Esophagus squamous epithelium (tissue), 5 donors: ENCODE measurements at regions not wholly inside any gene's neighbourhood (a gene's known extent, or its start where the extent isn't known, plus 50 kb on each side); places are given as distances from the start of the nearest gene placed in this dataset.
"Not testable (repeated sequence)": the region's sequence is repeated elsewhere in the genome, so short reads cannot be mapped to it uniquely, and the experiment has no call there.

Experiments used
- DNase-seq: peaks from one replicate; lab custom pipeline; 2025; lab: John Stamatoyannopoulos, UW
- H3K27ac ChIP-seq, 4 donors: fragments of 200-600 bp; sonication (generic); one replicate each; pipeline ENCODE4 v1.5.1; 2016 to 2019; ENCODE audit warnings: mild to moderate bottlenecking in 1 of 4
- H3K27me3 ChIP-seq, 4 donors: fragments of 200-600 bp; sonication (generic); 1 replicate in 3 of 4; 2 replicates in 1 of 4; pipeline versions ENCODE4 v1.5.1 to v1.6.0; 2017 to 2021; ENCODE audit warnings: antibody characterized with exemption in 1 of 4
- H3K36me3 ChIP-seq, 3 donors: fragments of 200-600 bp; sonication (generic); one replicate each; pipeline ENCODE4 v1.5.1; 2016 to 2019
- H3K4me1 ChIP-seq, 3 donors: fragments of 200-600 bp; sonication (generic); one replicate each; pipeline ENCODE4 v1.5.1; 2017 to 2019
- H3K4me3 ChIP-seq, 4 donors: fragments of 200-600 bp; sonication (generic); 1 replicate in 3 of 4; 2 replicates in 1 of 4; pipeline ENCODE4 v1.5.1; 2016 to 2019; ENCODE audit warnings: mild to moderate bottlenecking in 2 of 4, moderate library complexity in 1 of 4
- H3K9me3 ChIP-seq, 3 donors: fragments of 200-600 bp; sonication (generic); one replicate each; pipeline ENCODE4 v1.5.1; 2016 to 2019
- POLR2A ChIP-seq, 4 donors: fragments of 450-650 bp; IDR thresholded peaks; one replicate each; pipeline ENCODE4 v1.6.1; 2017; ENCODE audit warnings: antibody characterized with exemption in 4 of 4, mild to moderate bottlenecking in 4 of 4, moderate library complexity in 3 of 4
- WGBS, 2 donors: methylation state at CpG; one replicate each; pipeline ENCODE4 v1.1.5; 2018; 5-methylcytosine and 5-hydroxymethylcytosine counted together
- intact Hi-C: fragments of 100-400 bp; cut with DNase I; formaldehyde crosslinking; loops from one replicate; pipeline ENCODE4 v1.15.0; 2022
- TF ChIP-seq, protein P1 (sequence below), 6 experiments: fragments of 450-650 bp in 4 of 6; fragments of 200-600 bp in 2 of 6; sonication (generic) in 2 of 6; IDR thresholded peaks; one replicate each; pipeline ENCODE4 v1.5.1; 2016 to 2019; ENCODE audit warnings: antibody characterized with exemption in 6 of 6, mild to moderate bottlenecking in 4 of 6, moderate library complexity in 4 of 6
- donor health status: DM: yes; HTN: yes; CAD: no.

GRCh38 chr14:34381304-34381703 is 80.7 kb downstream of the SPTSSA start:
- H3K27ac ChIP-seq, H3K4me3 ChIP-seq, H3K9me3 ChIP-seq, H3K36me3 ChIP-seq, intact Hi-C loops, DNase-seq, H3K27me3 ChIP-seq: not testable (repeated sequence)
- WGBS, 2 donors: 87 to 100% methylated on average over 2 of the region's 2 CpGs
- peaks cover 0 to 19% (median 4%) of the 10 kb centered on the region in 3 donors for H3K4me1 ChIP-seq

DNA sequence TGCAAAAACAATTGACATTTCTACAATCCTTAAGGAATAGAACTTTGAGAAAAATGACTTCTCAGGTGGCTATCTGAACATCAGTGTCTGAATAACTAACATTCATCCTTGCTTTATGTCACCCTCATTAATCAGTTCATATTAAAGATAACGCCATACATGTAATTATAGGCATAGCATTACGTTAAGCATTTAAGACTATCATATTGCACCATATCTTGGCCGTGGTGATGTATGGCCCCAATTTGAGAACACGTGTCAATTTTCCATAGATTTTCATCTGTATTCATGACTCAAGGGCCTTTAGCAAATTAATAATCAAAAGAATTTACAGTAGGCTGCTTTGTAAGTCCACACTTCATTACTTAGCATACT is 81.6 kb downstream of the SPTSSA start:
- H3K27me3 ChIP-seq: peaks cover 0 to 10% (median 0%) of the 10 kb centered on the region in 4 donors
- H3K36me3 ChIP-seq: no peaks in the 10 kb centered on the region
- TF ChIP-seq, protein P1, sequence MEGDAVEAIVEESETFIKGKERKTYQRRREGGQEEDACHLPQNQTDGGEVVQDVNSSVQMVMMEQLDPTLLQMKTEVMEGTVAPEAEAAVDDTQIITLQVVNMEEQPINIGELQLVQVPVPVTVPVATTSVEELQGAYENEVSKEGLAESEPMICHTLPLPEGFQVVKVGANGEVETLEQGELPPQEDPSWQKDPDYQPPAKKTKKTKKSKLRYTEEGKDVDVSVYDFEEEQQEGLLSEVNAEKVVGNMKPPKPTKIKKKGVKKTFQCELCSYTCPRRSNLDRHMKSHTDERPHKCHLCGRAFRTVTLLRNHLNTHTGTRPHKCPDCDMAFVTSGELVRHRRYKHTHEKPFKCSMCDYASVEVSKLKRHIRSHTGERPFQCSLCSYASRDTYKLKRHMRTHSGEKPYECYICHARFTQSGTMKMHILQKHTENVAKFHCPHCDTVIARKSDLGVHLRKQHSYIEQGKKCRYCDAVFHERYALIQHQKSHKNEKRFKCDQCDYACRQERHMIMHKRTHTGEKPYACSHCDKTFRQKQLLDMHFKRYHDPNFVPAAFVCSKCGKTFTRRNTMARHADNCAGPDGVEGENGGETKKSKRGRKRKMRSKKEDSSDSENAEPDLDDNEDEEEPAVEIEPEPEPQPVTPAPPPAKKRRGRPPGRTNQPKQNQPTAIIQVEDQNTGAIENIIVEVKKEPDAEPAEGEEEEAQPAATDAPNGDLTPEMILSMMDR (IDR thresholded peaks at IDR 0.05): no peak
- no peak for TF ChIP-seq POLR2A (IDR thresholded peaks at IDR 0.05)
- peaks cover 0 to 4% (median 0%) of the 10 kb centered on the region in 3 donors for H3K9me3 ChIP-seq
- WGBS, 2 donors: 81 to 85% methylated on average over 4 of the region's 4 CpGs
- peaks cover 5 to 28% (median 9%) of the 10 kb centered on the region in 3 donors for H3K4me1 ChIP-seq
- H3K27ac ChIP-seq: no peak overlapping the region
- DNase-seq: no peak
- H3K4me3 ChIP-seq: no peak overlapping the region
- intact Hi-C loops: no loop called here

GRCh38 chr14:34379816-34380470 is 82.1 kb downstream of the SPTSSA start:
- H3K27ac ChIP-seq: peak overlapping the region in 2 of 4 donors; percentile 0 to 19
- TF ChIP-seq POLR2A (IDR thresholded peaks at IDR 0.05): no peak
- TF ChIP-seq, protein P1 (IDR thresholded peaks at IDR 0.05): no peak

DNA sequence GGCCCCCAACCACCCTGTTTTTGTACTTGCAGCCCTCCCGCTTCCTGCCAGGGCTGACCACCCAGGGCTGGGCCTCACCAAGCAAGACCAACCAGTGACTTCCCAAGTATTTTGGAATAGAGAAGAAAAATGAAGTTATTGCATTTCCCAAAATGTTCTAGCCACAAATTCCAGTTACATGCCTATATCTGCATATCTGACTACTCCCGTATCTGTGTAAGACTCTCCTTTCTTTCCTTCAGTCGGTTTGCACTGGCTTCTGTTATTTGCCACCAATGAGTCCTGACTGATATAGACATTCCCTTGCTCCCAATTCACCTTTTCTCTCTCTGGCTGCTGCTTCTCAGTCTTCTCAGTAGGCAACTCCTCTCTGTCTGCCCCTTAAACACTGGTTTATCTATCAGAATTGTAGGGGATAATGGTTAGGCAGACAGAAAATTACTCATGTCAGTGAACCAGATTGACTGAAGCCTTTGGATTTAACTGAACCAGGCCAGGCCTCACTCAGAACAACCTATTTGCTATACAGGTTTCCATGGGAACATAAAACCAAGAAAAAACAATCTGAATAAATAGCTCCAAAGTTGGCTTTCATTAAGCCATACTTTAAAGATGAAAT is 85.3 kb downstream of the SPTSSA start:
- H3K27ac ChIP-seq: peak overlapping the region in 1 of 4 donors; percentile 80
- peaks cover 7 to 60% (median 24%) of the 10 kb centered on the region in 3 donors for H3K4me1 ChIP-seq
- 88 to 90% methylated on average over 2 to 3 of the region's 3 CpGs for WGBS, 2 donors

More at GRCh38 chr14:34379816-34380470, 82.1 kb downstream of the SPTSSA start:
- no peak for DNase-seq
- Histone ChIP-seq H3K27me3 (peaks cover 0 to 10% (median 0%) of the 10 kb centered on the region in 4 donors), H3K36me3 (no peaks in the 10 kb centered on the region), H3K4me3 (no peak overlapping the region), H3K9me3 (peaks cover 0 to 4% (median 0%) of the 10 kb centered on the region in 3 donors), H3K4me1 (peaks cover 7 to 33% (median 9%) of the 10 kb centered on the region in 3 donors)
- intact Hi-C loops: no loop called here
- WGBS, 2 donors: 45 to 46% methylated on average over 4 of the region's 4 CpGs

GRCh38 chr14:34374998-34375740 is 86.9 kb downstream of the SPTSSA start:
- Histone ChIP-seq H3K4me1 (peaks cover 7 to 61% (median 24%) of the 10 kb centered on the region in 3 donors), H3K27me3 (no peaks in the 10 kb centered on the region), H3K27ac (peak overlapping the region; percentile 24 to 80 (median 74)), H3K4me3 (no peak overlapping the region), H3K36me3 (no peaks in the 10 kb centered on the region), H3K9me3 (no peaks in the 10 kb centered on the region)
- intact Hi-C loops: no loop called here
- WGBS, 2 donors: 39% methylated on average over 3 of the region's 3 CpGs
- no peak for TF ChIP-seq POLR2A (IDR thresholded peaks at IDR 0.05)
- TF ChIP-seq, protein P1 (IDR thresholded peaks at IDR 0.05): no peak
- no peak for DNase-seq

More for the DNA sequence above, 85.3 kb downstream of the SPTSSA start:
- DNase-seq: no peak
- TF ChIP-seq POLR2A (IDR thresholded peaks at IDR 0.05): no peak
- TF ChIP-seq, protein P1 (IDR thresholded peaks at IDR 0.05): no peak
- H3K27me3 ChIP-seq: no peaks in the 10 kb centered on the region
- no peak overlapping the region for H3K4me3 ChIP-seq
- intact Hi-C loops: no loop called here
- no peaks in the 10 kb centered on the region for H3K36me3 ChIP-seq
- peaks cover 0 to 4% (median 0%) of the 10 kb centered on the region in 3 donors for H3K9me3 ChIP-seq
